ENCODE measurements at regions not wholly inside any gene's neighbourhood (a gene's known extent, or its start where the extent isn't known, plus 50 kb on each side); places are given as distances from the start of the nearest gene placed in this dataset.

GRCh38 chr20:12638633-12639312 lies 370.0 kb upstream of the SPTLC3 start:
- TF ChIP-seq CTCF (IDR thresholded peaks at IDR 0.05) = no peak
- TF ChIP-seq POLR2A (IDR thresholded peaks at IDR 0.05) = no peak

Data from tibial nerve (tissue), 3 donors.